GM12891 (cell line): ENCODE measurements at regions not wholly inside any gene's neighbourhood (a gene's known extent, or its start where the extent isn't known, plus 50 kb on each side); places are given as distances from the start of the nearest gene placed in this dataset.

ENCODE experiments used
- PAX5 ChIP-seq: IDR thresholded peaks from 2 replicates; pipeline ENCODE4 v1.6.1; 2011; ENCODE audit warnings: low read length, moderate library complexity, mild to moderate bottlenecking; ENCODE audit not compliant: insufficient read depth, severe bottlenecking
- POLR2A ChIP-seq: IDR thresholded peaks from 2 replicates; pipeline ENCODE4 v1.6.1; 2011; ENCODE audit warnings: low read depth, low read length, control low read depth
- POLR2AphosphoS5 ChIP-seq: IDR thresholded peaks from 2 replicates; pipeline ENCODE4 v1.6.1; 2011; ENCODE audit warnings: low read depth, low read length, control low read depth
- POU2F2 ChIP-seq: IDR thresholded peaks from 2 replicates; pipeline ENCODE4 v1.6.1; 2011; ENCODE audit warnings: low read depth, mild to moderate bottlenecking, control low read depth, low read length, moderate library complexity
- SPI1 ChIP-seq: IDR thresholded peaks from 2 replicates; pipeline ENCODE4 v1.6.1; 2011; ENCODE audit warnings: low read depth, low read length, control low read depth
- TAF1 ChIP-seq: IDR thresholded peaks from 2 replicates; pipeline ENCODE4 v1.6.1; 2011; ENCODE audit warnings: low read depth, low read length, control low read depth

GRCh38 chr4:134691915-134692314, 490.3 kb upstream of the PABPC4L start:
- TF ChIP-seq TAF1 (no peak), POLR2A (no peak), POLR2AphosphoS5 (no peak), SPI1 (no peak), POU2F2 (no peak), PAX5 (no peak)
